Smooth muscle cell (in vitro differentiated cells): ENCODE measurements at regions not wholly inside any gene's neighbourhood (a gene's known extent, or its start where the extent isn't known, plus 50 kb on each side); places are given as distances from the start of the nearest gene placed in this dataset.
A peak's percentile ranks its signal among the peaks of the same experiment; 100 is the strongest.

ENCODE experiments used
- DNase-seq: peaks from one replicate; lab custom pipeline; 2025; ENCODE audit not compliant: unreplicated experiment; lab: John Stamatoyannopoulos, UW
- H2AFZ ChIP-seq: fragments of 200-600 bp; sonication (generic); 2 replicates; pipeline ENCODE4 v1.6.0; 2016; ENCODE audit warnings: antibody characterized with exemption, low read depth, mild to moderate bottlenecking
- H3F3A ChIP-seq: fragments of 200-600 bp; sonication (generic); 2 replicates; pipeline ENCODE4 v1.6.0; 2017; ENCODE audit warnings: antibody characterized with exemption, low read depth
- H3K27ac ChIP-seq: fragments of 200-600 bp; sonication (generic); 2 replicates; pipeline ENCODE4 v1.5.1; 2016; ENCODE audit warnings: low read depth, mild to moderate bottlenecking
- H3K27me3 ChIP-seq: fragments of 200-600 bp; sonication (generic); 2 replicates; pipeline ENCODE4 v1.6.1; 2016; ENCODE audit warnings: low read depth, mild to moderate bottlenecking
- H3K36me3 ChIP-seq: fragments of 200-600 bp; sonication (generic); 2 replicates; pipeline ENCODE4 v1.5.1; 2016; ENCODE audit warnings: low read depth
- H3K4me1 ChIP-seq: fragments of 200-600 bp; sonication (generic); 2 replicates; pipeline ENCODE4 v1.5.1; 2016; ENCODE audit warnings: low read depth
- H3K4me2 ChIP-seq: fragments of 200-600 bp; sonication (generic); 2 replicates; pipeline ENCODE4 v1.6.0; 2016; ENCODE audit warnings: mild to moderate bottlenecking
- H3K4me3 ChIP-seq: fragments of 200-600 bp; sonication (generic); 2 replicates; pipeline ENCODE4 v1.5.1; 2016; ENCODE audit warnings: mild to moderate bottlenecking
- H3K79me2 ChIP-seq: fragments of 200-600 bp; sonication (generic); 2 replicates; pipeline ENCODE4 v1.6.0; 2016; ENCODE audit warnings: low read depth, mild to moderate bottlenecking
- H3K9ac ChIP-seq: fragments of 200-600 bp; sonication (generic); 2 replicates; pipeline ENCODE4 v1.6.0; 2016; ENCODE audit warnings: low read depth
- H3K9me3 ChIP-seq: fragments of 200-600 bp; sonication (generic); replicated peaks from 2 replicates; pipeline ENCODE4 v1.5.1; 2016; ENCODE audit warnings: low read depth
- H4K20me1 ChIP-seq: fragments of 200-600 bp; sonication (generic); 2 replicates; pipeline ENCODE4 v1.6.0; 2016; ENCODE audit warnings: low read depth
- WGBS: methylation state at CpG from one replicate; pipeline ENCODE4 v1.1.7; 2016; ENCODE audit warnings: low lambda C conversion rate; 5-methylcytosine and 5-hydroxymethylcytosine counted together
- TF ChIP-seq, protein P1 (sequence below): fragments of 200-600 bp; sonication (generic); IDR thresholded peaks from 2 replicates; pipeline ENCODE4 v1.5.1; 2017; ENCODE audit warnings: borderline replicate concordance, mild to moderate bottlenecking, antibody characterized with exemption; ENCODE audit not compliant: insufficient read depth, poor library complexity, severe bottlenecking

DNA sequence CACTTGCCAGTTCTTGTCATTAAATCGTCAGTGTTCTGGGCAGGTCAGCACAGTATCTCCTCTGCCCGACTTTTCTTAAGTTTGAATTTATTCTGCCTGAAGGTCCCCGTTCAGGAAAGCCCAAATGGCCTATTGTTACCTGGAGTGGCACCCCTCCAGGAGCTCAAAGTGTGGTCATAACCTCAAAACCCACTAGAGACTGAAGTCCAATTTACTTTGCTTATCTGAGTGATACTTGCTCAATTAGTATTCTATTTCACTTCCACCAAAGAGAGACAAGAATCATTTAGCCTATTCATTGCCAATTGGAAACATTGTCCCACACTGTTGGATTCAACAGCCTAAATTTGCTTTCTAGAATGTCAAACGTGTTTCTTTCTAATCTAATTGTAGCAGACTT, 375.3 kb downstream of the LNPK start:
- Histone ChIP-seq H4K20me1 (no peaks in the 10 kb centered on the region), H3K4me3 (no peak overlapping the region), H3K79me2 (no peaks in the 10 kb centered on the region), H2AFZ (no peak overlapping the region), H3K36me3 (no peaks in the 10 kb centered on the region), H3K27ac (peak overlapping the region; percentile 98), H3K27me3 (no peaks in the 10 kb centered on the region), H3K9me3 (no peaks in the 10 kb centered on the region), H3F3A (peaks cover 26% of the 10 kb centered on the region), H3K4me1 (peaks cover 33% of the 10 kb centered on the region), H3K9ac (peak overlapping the region; percentile 83), H3K4me2 (peak overlapping the region; percentile 63)
- TF ChIP-seq, protein P1, sequence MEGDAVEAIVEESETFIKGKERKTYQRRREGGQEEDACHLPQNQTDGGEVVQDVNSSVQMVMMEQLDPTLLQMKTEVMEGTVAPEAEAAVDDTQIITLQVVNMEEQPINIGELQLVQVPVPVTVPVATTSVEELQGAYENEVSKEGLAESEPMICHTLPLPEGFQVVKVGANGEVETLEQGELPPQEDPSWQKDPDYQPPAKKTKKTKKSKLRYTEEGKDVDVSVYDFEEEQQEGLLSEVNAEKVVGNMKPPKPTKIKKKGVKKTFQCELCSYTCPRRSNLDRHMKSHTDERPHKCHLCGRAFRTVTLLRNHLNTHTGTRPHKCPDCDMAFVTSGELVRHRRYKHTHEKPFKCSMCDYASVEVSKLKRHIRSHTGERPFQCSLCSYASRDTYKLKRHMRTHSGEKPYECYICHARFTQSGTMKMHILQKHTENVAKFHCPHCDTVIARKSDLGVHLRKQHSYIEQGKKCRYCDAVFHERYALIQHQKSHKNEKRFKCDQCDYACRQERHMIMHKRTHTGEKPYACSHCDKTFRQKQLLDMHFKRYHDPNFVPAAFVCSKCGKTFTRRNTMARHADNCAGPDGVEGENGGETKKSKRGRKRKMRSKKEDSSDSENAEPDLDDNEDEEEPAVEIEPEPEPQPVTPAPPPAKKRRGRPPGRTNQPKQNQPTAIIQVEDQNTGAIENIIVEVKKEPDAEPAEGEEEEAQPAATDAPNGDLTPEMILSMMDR = no peak
- DNase-seq = no peak
- 80% methylated on average over 4 of the region's 4 CpGs for WGBS

GRCh38 chr2:175624785-175625184, 377.3 kb downstream of the LNPK start:
- no peaks in the 10 kb centered on the region for H3K79me2 ChIP-seq

DNA sequence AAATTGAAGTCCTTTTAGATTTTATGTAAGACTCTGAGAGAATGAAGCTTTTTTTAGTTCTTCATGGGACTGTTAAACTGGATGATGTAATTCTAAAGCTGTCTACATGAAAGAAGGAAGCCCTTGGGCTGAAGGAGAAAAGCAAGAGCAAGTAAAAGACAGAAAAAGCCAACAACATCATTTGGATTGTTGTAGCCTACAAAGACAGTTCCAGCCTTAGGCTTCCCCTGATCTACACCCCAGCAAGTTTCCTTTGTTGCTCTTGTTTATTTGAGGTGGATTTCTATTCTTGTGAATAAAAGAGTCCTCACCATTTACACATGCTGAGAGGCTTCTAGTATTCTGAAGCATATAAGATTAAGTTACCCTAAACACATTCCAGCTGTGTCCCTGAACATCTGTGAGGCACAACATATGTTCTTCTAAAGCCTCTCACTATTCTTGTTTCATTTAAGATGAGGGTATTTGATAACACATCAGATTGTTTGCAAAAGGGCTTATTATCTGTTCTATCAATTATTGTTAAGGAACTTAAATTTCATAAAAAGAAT, 377.8 kb downstream of the LNPK start:
- TF ChIP-seq, protein P1 = no peak
- no peaks in the 10 kb centered on the region for H4K20me1 ChIP-seq
- no peaks in the 10 kb centered on the region for H3K36me3 ChIP-seq
- no peaks in the 10 kb centered on the region for H3K9me3 ChIP-seq
- no peak for DNase-seq
- H3K4me1 ChIP-seq = peaks cover 37% of the 10 kb centered on the region
- H3K27ac ChIP-seq = peak overlapping the region; percentile 98
- peak overlapping the region; percentile 30 for H3K4me2 ChIP-seq
- H3K27me3 ChIP-seq = no peaks in the 10 kb centered on the region
- no peaks in the 10 kb centered on the region for H3K79me2 ChIP-seq
- no peak overlapping the region for H3K4me3 ChIP-seq
- H3F3A ChIP-seq = peaks cover 20% of the 10 kb centered on the region
- H2AFZ ChIP-seq = peak overlapping the region; percentile 10
- H3K9ac ChIP-seq = peak overlapping the region; percentile 89

More at GRCh38 chr2:175624785-175625184, 377.3 kb downstream of the LNPK start:
- DNase-seq = no peak
- WGBS = 43% methylated on average over 5 of the region's 5 CpGs
- H3K4me2 ChIP-seq = peak overlapping the region; percentile 30
- H3K4me1 ChIP-seq = peaks cover 32% of the 10 kb centered on the region
- H3K9me3 ChIP-seq = no peaks in the 10 kb centered on the region
- no peak overlapping the region for H2AFZ ChIP-seq
- peak overlapping the region; percentile 89 for H3K9ac ChIP-seq
- H3K27me3 ChIP-seq = no peaks in the 10 kb centered on the region
- peak overlapping the region; percentile 98 for H3K27ac ChIP-seq
- TF ChIP-seq, protein P1 = no peak
- H4K20me1 ChIP-seq = no peaks in the 10 kb centered on the region
- no peak overlapping the region for H3K4me3 ChIP-seq
- no peaks in the 10 kb centered on the region for H3K36me3 ChIP-seq
- H3F3A ChIP-seq = peaks cover 20% of the 10 kb centered on the region

DNA sequence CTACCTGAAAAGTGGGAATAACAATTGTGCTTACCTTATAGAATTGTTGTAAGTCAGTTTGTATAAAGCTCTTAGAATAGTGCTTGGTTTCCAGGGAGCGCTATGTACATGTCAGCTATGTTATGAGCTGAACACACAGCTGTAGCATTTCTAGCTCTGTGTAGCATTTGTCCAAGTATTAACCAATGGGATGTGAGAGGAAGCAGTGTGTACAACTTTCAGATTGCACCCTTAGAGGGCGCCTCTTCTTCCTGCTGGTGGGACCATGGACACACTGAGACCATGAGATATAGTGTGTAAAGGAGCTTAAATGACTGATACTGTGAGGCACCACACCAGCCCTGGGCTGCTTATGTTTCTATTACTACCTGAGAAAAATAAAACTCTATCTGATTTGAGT, 380.2 kb downstream of the LNPK start:
- Histone ChIP-seq H3K4me3 (no peak overlapping the region), H3F3A (peaks cover 18% of the 10 kb centered on the region), H3K27me3 (no peaks in the 10 kb centered on the region), H2AFZ (no peak overlapping the region), H3K79me2 (no peaks in the 10 kb centered on the region), H3K4me2 (no peak overlapping the region), H3K27ac (no peak overlapping the region), H3K4me1 (peaks cover 28% of the 10 kb centered on the region), H4K20me1 (no peaks in the 10 kb centered on the region), H3K9me3 (no peaks in the 10 kb centered on the region), H3K9ac (no peak overlapping the region), H3K36me3 (no peaks in the 10 kb centered on the region)
- DNase-seq = no peak
- TF ChIP-seq, protein P1 = no peak
- 87% methylated on average over 2 of the region's 2 CpGs for WGBS
